ENCODE measurements at regions not wholly inside any gene's neighbourhood (a gene's known extent, or its start where the extent isn't known, plus 50 kb on each side); places are given as distances from the start of the nearest gene placed in this dataset.

DNA sequence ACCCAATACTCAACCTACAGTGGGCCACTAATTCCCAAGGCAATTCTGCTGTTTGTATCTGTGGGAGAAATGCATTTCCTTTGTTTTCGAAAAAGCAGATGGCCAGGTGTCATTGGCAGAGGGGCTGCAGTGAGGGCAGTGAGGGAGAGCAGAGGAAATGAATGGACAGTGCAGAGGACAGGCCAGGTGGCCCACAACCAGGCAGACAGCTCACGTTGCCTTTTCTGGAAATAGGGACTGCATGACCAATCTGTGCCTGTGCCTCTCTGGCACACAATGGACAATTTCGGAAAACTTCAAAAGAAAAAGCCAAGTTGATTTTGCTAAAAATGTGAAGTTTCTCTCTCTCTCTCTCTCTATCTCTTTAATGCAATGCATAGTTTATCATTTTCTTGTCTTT, 52.6 kb upstream of the ETS2 start:
- Histone ChIP-seq H3K9me3 (ENCODE audit: control insufficient read depth in 4 of 4, insufficient read depth in 3 of 4, low read length in 3 of 4) (no peaks in the 10 kb centered on the region), H3K4me1 (ENCODE audit: control insufficient read depth in 5 of 5, insufficient read depth in 5 of 5, low read length in 5 of 5) (peaks cover 3 to 30% (median 12%) of the 10 kb centered on the region in 5 donors), H3K27me3 (ENCODE audit: control insufficient read depth in 3 of 3, insufficient read depth in 3 of 3, low read length in 2 of 3) (no peaks in the 10 kb centered on the region), H3K36me3 (ENCODE audit: control insufficient read depth in 4 of 4, insufficient read depth in 4 of 4, low read length in 4 of 4) (no peaks in the 10 kb centered on the region), H3K4me3 (no peak overlapping the region), H3K9ac (ENCODE audit: insufficient read depth in 1 of 2, low read length in 2 of 2) (no peak overlapping the region), H3K27ac (ENCODE audit: low read depth in 1 of 2, low read length in 1 of 2) (no peak overlapping the region)
- no peak for ATAC-seq (ENCODE audit: insufficient read depth, low FRiP score)
- DNase-seq: no peak
- 78 to 88% methylated on average over 3 of the region's 3 CpGs for WGBS, 2 donors
- TF ChIP-seq, protein P1, sequence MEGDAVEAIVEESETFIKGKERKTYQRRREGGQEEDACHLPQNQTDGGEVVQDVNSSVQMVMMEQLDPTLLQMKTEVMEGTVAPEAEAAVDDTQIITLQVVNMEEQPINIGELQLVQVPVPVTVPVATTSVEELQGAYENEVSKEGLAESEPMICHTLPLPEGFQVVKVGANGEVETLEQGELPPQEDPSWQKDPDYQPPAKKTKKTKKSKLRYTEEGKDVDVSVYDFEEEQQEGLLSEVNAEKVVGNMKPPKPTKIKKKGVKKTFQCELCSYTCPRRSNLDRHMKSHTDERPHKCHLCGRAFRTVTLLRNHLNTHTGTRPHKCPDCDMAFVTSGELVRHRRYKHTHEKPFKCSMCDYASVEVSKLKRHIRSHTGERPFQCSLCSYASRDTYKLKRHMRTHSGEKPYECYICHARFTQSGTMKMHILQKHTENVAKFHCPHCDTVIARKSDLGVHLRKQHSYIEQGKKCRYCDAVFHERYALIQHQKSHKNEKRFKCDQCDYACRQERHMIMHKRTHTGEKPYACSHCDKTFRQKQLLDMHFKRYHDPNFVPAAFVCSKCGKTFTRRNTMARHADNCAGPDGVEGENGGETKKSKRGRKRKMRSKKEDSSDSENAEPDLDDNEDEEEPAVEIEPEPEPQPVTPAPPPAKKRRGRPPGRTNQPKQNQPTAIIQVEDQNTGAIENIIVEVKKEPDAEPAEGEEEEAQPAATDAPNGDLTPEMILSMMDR (IDR thresholded peaks at IDR 0.05; ENCODE audit: control extremely low read depth, extremely low read depth): no peak

DNA sequence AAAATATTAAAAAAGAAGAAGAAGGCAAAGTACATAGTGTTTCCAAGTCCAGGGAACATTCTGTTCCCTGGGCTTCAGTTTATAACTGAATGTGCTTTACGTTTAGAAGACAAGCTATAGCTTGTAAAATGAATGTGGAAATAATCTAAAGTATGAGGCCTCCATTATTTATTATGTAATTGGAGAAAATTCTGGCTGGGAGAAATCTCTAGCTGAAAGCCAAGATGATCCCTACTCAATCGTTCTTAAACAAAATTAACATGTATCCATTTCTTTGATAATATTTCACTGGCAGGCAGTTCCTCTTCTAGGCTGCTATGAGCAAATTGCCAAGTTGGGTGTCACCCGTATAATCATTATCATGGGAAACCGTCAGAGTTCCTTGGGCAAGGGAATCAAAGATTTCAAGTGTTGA, 52.2 kb upstream of the ETS2 start:
- Histone ChIP-seq H3K4me1 (ENCODE audit: control insufficient read depth in 5 of 5, insufficient read depth in 5 of 5, low read length in 5 of 5) (peaks cover 3 to 32% (median 12%) of the 10 kb centered on the region in 5 donors), H3K4me3 (no peak overlapping the region), H3K27me3 (ENCODE audit: control insufficient read depth in 3 of 3, insufficient read depth in 3 of 3, low read length in 2 of 3) (no peaks in the 10 kb centered on the region), H3K27ac (ENCODE audit: low read depth in 1 of 2, low read length in 1 of 2) (no peak overlapping the region), H3K9ac (ENCODE audit: insufficient read depth in 1 of 2, low read length in 2 of 2) (no peak overlapping the region), H3K9me3 (ENCODE audit: control insufficient read depth in 4 of 4, insufficient read depth in 3 of 4, low read length in 3 of 4) (no peaks in the 10 kb centered on the region), H3K36me3 (ENCODE audit: control insufficient read depth in 4 of 4, insufficient read depth in 4 of 4, low read length in 4 of 4) (no peaks in the 10 kb centered on the region)
- peak in 2 of 3 donors; percentile 82 to 86 for DNase-seq
- TF ChIP-seq, protein P1 (IDR thresholded peaks at IDR 0.05; ENCODE audit: control extremely low read depth, extremely low read depth): no peak
- ATAC-seq (ENCODE audit: insufficient read depth, low FRiP score): no peak
- 39 to 40% methylated on average over 4 of the region's 4 CpGs for WGBS, 2 donors

All from lung (tissue), 11 donors.